Stimulated activated naive CD8-positive, alpha-beta T cell treated with anti-CD3 and anti-CD28 coated beads, Interleukin-15, Interleukin-2, amounts not matched to agents 100 ng/mL and 50 ng/mL, for 24 hours (primary cell): ENCODE measurements at regions not wholly inside any gene's neighbourhood (a gene's known extent, or its start where the extent isn't known, plus 50 kb on each side); places are given as distances from the start of the nearest gene placed in this dataset.

ENCODE experiments used
- H3K27ac Mint-ChIP-seq: one replicate; pipeline ENCODE4 v1.8.0; 2021; ENCODE audit warnings: mild to moderate bottlenecking, mixed read lengths
- H3K27me3 Mint-ChIP-seq: one replicate; pipeline ENCODE4 v1.8.0; 2021; ENCODE audit warnings: mixed read lengths
- H3K36me3 Mint-ChIP-seq: one replicate; pipeline ENCODE4 v1.8.0; 2021; ENCODE audit warnings: low read depth, mixed read lengths
- H3K4me1 Mint-ChIP-seq: one replicate; pipeline ENCODE4 v1.8.0; 2021; ENCODE audit warnings: low read depth, mixed read lengths
- H3K4me3 Mint-ChIP-seq: one replicate; pipeline ENCODE4 v1.8.0; 2021; ENCODE audit warnings: mild to moderate bottlenecking, mixed read lengths
- H3K9me3 Mint-ChIP-seq: one replicate; pipeline ENCODE4 v1.8.0; 2021; ENCODE audit warnings: mixed read lengths

GRCh38 chr7:115704884-115705283 is 325.7 kb downstream of the TFEC start:
- Mint-ChIP-seq H3K4me3 (no peak overlapping the region), H3K27me3 (peaks cover 3% of the 10 kb centered on the region), H3K27ac (no peak overlapping the region), H3K4me1 (no peaks in the 10 kb centered on the region), H3K36me3 (no peaks in the 10 kb centered on the region), H3K9me3 (no peaks in the 10 kb centered on the region)

GRCh38 chr7:115701141-115701540 is 329.4 kb downstream of the TFEC start:
- Mint-ChIP-seq H3K4me3 (no peak overlapping the region), H3K27ac (no peak overlapping the region), H3K4me1 (no peaks in the 10 kb centered on the region), H3K27me3 (peaks cover 3% of the 10 kb centered on the region), H3K36me3 (no peaks in the 10 kb centered on the region), H3K9me3 (no peaks in the 10 kb centered on the region)

GRCh38 chr7:115694424-115694823 is 336.1 kb downstream of the TFEC start:
- Mint-ChIP-seq H3K4me1 (no peaks in the 10 kb centered on the region), H3K36me3 (no peaks in the 10 kb centered on the region), H3K27ac (no peak overlapping the region), H3K9me3 (no peaks in the 10 kb centered on the region), H3K4me3 (no peak overlapping the region), H3K27me3 (no peaks in the 10 kb centered on the region)

GRCh38 chr7:115693779-115694178 is 336.8 kb downstream of the TFEC start:
- no peak overlapping the region for H3K27ac Mint-ChIP-seq
- no peaks in the 10 kb centered on the region for H3K27me3 Mint-ChIP-seq
- H3K36me3 Mint-ChIP-seq: no peaks in the 10 kb centered on the region
- H3K4me3 Mint-ChIP-seq: no peak overlapping the region
- H3K9me3 Mint-ChIP-seq: no peaks in the 10 kb centered on the region
- no peaks in the 10 kb centered on the region for H3K4me1 Mint-ChIP-seq

- Mint-ChIP-seq H3K27ac (no peak overlapping the region), H3K9me3 (no peaks in the 10 kb centered on the region), H3K4me1 (no peaks in the 10 kb centered on the region), H3K27me3 (no peaks in the 10 kb centered on the region), H3K36me3 (no peaks in the 10 kb centered on the region), H3K4me3 (no peak overlapping the region)
Measured at GRCh38 chr7:115689941-115690340, 340.6 kb downstream of the TFEC start.

GRCh38 chr7:115683093-115683492 is 347.5 kb downstream of the TFEC start:
- Mint-ChIP-seq H3K4me3 (no peak overlapping the region), H3K9me3 (no peaks in the 10 kb centered on the region), H3K27me3 (no peaks in the 10 kb centered on the region), H3K36me3 (no peaks in the 10 kb centered on the region), H3K4me1 (no peaks in the 10 kb centered on the region), H3K27ac (no peak overlapping the region)

- Mint-ChIP-seq H3K9me3 (no peaks in the 10 kb centered on the region), H3K27ac (no peak overlapping the region), H3K36me3 (no peaks in the 10 kb centered on the region), H3K4me1 (no peaks in the 10 kb centered on the region), H3K4me3 (no peak overlapping the region), H3K27me3 (no peaks in the 10 kb centered on the region)
Measured at GRCh38 chr7:115682507-115682906, 348.1 kb downstream of the TFEC start.

GRCh38 chr7:115680921-115681320 is 349.6 kb downstream of the TFEC start:
- no peaks in the 10 kb centered on the region for H3K4me1 Mint-ChIP-seq
- no peaks in the 10 kb centered on the region for H3K36me3 Mint-ChIP-seq
- H3K27me3 Mint-ChIP-seq: no peaks in the 10 kb centered on the region
- no peak overlapping the region for H3K27ac Mint-ChIP-seq
- H3K4me3 Mint-ChIP-seq: no peak overlapping the region
- H3K9me3 Mint-ChIP-seq: no peaks in the 10 kb centered on the region

- Mint-ChIP-seq H3K27ac (no peak overlapping the region), H3K9me3 (no peaks in the 10 kb centered on the region), H3K36me3 (no peaks in the 10 kb centered on the region), H3K4me1 (no peaks in the 10 kb centered on the region), H3K27me3 (no peaks in the 10 kb centered on the region), H3K4me3 (no peak overlapping the region)
Measured at GRCh38 chr7:115679976-115680375, 350.6 kb downstream of the TFEC start.

GRCh38 chr7:115679423-115679822 is 351.1 kb downstream of the TFEC start:
- Mint-ChIP-seq H3K4me3 (no peak overlapping the region), H3K4me1 (no peaks in the 10 kb centered on the region), H3K27ac (no peak overlapping the region), H3K36me3 (no peaks in the 10 kb centered on the region), H3K9me3 (no peaks in the 10 kb centered on the region), H3K27me3 (no peaks in the 10 kb centered on the region)

- H3K4me1 Mint-ChIP-seq: no peaks in the 10 kb centered on the region
- H3K27me3 Mint-ChIP-seq: no peaks in the 10 kb centered on the region
- no peak overlapping the region for H3K27ac Mint-ChIP-seq
- no peaks in the 10 kb centered on the region for H3K9me3 Mint-ChIP-seq
- no peak overlapping the region for H3K4me3 Mint-ChIP-seq
- H3K36me3 Mint-ChIP-seq: no peaks in the 10 kb centered on the region
Measured at GRCh38 chr7:115678086-115678982, 352.2 kb downstream of the TFEC start.

- Mint-ChIP-seq H3K9me3 (no peaks in the 10 kb centered on the region), H3K27me3 (no peaks in the 10 kb centered on the region), H3K36me3 (no peaks in the 10 kb centered on the region), H3K4me1 (no peaks in the 10 kb centered on the region), H3K27ac (no peak overlapping the region), H3K4me3 (no peak overlapping the region)
Measured at GRCh38 chr7:115676707-115677106, 353.9 kb downstream of the TFEC start.

GRCh38 chr7:115676080-115676479 is 354.5 kb downstream of the TFEC start:
- no peaks in the 10 kb centered on the region for H3K4me1 Mint-ChIP-seq
- no peak overlapping the region for H3K27ac Mint-ChIP-seq
- H3K27me3 Mint-ChIP-seq: no peaks in the 10 kb centered on the region

GRCh38 chr7:115674467-115675024 is 356.0 kb downstream of the TFEC start:
- Mint-ChIP-seq H3K9me3 (no peaks in the 10 kb centered on the region), H3K27me3 (no peaks in the 10 kb centered on the region), H3K27ac (no peak overlapping the region), H3K36me3 (no peaks in the 10 kb centered on the region), H3K4me3 (no peak overlapping the region), H3K4me1 (no peaks in the 10 kb centered on the region)

More at GRCh38 chr7:115676080-115676479, 354.5 kb downstream of the TFEC start:
- Mint-ChIP-seq H3K4me3 (no peak overlapping the region), H3K36me3 (no peaks in the 10 kb centered on the region), H3K9me3 (no peaks in the 10 kb centered on the region)

- H3K4me3 Mint-ChIP-seq: no peak overlapping the region
- no peaks in the 10 kb centered on the region for H3K27me3 Mint-ChIP-seq
- no peaks in the 10 kb centered on the region for H3K9me3 Mint-ChIP-seq
- H3K36me3 Mint-ChIP-seq: no peaks in the 10 kb centered on the region
- no peak overlapping the region for H3K27ac Mint-ChIP-seq
- H3K4me1 Mint-ChIP-seq: no peaks in the 10 kb centered on the region
Measured at GRCh38 chr7:115672024-115672423, 358.5 kb downstream of the TFEC start.

- Mint-ChIP-seq H3K36me3 (no peaks in the 10 kb centered on the region), H3K27ac (no peak overlapping the region), H3K4me3 (no peak overlapping the region), H3K27me3 (no peaks in the 10 kb centered on the region), H3K4me1 (no peaks in the 10 kb centered on the region), H3K9me3 (no peaks in the 10 kb centered on the region)
Measured at GRCh38 chr7:115662676-115663075, 367.9 kb downstream of the TFEC start.
